Left kidney (tissue), 1 donor: ENCODE measurements at regions not wholly inside any gene's neighbourhood (a gene's known extent, or its start where the extent isn't known, plus 50 kb on each side); places are given as distances from the start of the nearest gene placed in this dataset.
"Not testable (repeated sequence)": the region's sequence is repeated elsewhere in the genome, so short reads cannot be mapped to it uniquely, and the experiment has no call there.

Experiments used
- DNase-seq: peaks from one replicate; pipeline ENCODE4 v3.0.0-alpha.2; 2013

GRCh38 chr2:212773808-212774339 lies 235.3 kb upstream of the ERBB4 start:
- DNase-seq = no peak

GRCh38 chr2:212770240-212770639 lies 231.6 kb upstream of the ERBB4 start:
- no peak for DNase-seq

DNA sequence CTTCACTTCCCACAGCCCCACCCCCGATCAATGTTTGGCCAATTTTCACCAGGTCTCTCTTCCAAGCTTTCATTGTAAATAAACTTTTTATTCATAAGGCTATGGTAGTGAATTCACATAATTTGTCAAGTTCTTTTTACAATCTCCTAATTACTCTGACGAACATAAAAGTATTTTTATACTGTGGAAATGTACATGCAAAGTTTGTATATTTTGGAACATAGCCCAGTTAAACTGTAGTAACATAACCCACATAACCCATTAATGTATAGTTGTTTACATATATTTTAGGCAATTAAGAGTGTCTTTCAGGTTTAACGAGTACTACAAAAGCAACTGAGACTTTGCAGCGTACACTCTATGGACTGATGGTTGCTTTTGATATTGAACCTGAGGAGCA lies 228.3 kb upstream of the ERBB4 start:
- no peak for DNase-seq

DNA sequence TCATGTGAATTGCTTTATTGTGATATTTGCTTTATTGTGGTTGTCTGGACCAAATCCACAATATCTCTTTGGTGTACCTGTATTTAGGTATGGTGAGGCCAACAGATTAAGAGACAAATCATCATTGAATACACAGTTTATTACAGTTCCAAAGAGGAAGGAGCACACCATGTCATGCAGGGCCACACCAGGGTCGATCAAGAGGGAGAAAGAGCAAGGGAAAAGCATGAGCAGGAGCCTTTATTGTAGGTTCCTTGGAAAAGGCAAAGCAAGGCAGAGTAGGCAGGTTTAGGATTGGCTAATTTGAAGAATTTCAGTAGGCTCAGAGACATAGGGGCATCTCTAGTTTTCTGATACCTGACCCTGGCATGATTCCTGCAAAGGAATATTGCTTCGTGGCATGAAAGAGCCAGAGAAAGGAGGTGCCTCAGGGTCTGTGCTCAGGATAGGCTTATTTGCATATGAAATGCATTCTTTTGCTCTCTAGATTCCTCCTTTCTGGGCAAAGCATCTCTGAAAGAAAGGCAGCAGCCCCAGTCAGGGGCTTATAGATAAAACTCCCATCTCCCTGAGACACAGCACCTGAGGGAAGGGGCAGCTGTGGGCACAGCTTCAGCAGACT lies 214.2 kb upstream of the ERBB4 start:
- no peak for DNase-seq

- DNase-seq = no peak
Observed at GRCh38 chr2:212745359-212745758, 206.8 kb upstream of the ERBB4 start.

GRCh38 chr2:212737392-212738172 lies 199.0 kb upstream of the ERBB4 start:
- no peak for DNase-seq

- no peak for DNase-seq
Observed at GRCh38 chr2:212736385-212736726, 197.8 kb upstream of the ERBB4 start.

- no peak for DNase-seq
Observed at GRCh38 chr2:212733273-212733672, 194.7 kb upstream of the ERBB4 start.

- DNase-seq = no peak
Observed at GRCh38 chr2:212732860-212733259, 194.3 kb upstream of the ERBB4 start.

GRCh38 chr2:212730994-212731393 lies 192.4 kb upstream of the ERBB4 start:
- DNase-seq = no peak

DNA sequence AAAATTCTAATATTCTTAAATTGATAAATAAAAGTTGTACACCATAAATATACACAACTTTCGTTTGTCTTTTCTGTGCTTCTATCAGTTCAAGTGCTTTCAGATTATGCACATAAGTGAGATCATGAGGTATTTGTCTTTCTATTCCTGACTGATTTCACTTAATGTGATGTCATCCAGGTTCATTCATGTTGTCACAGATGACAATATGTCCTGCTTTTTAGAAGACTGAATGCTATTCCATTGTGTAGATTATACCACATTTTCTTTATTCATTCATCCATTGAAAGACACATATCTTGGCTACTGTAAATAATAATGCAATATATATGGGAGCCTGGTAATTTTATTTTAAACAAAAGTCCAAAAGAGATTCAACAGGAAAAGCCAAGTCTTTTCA lies 190.1 kb upstream of the ERBB4 start:
- DNase-seq = no peak

DNA sequence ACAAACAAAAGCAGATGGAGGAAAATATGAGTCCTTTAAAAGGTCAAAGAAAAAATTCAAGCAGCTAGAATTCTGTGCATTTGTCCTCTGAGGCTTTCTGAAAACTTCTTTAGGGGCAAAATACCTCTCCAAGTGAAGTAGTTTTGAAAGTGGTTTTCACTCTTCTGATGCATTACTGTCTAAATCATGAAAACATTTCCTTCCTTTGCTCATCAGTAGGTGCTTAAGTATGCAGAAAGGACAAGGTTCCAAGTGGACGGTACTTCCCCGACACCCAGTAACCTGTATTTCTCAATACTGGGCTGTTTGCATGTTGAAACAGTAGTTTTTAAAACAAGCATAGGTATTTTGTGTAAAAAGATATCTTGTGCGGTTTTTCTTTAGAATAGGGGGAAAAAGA lies 189.1 kb upstream of the ERBB4 start:
- DNase-seq = no peak

- no peak for DNase-seq
Observed at GRCh38 chr2:212726403-212726802, 187.8 kb upstream of the ERBB4 start.

- DNase-seq = no peak
Observed at GRCh38 chr2:212725180-212725579, 186.6 kb upstream of the ERBB4 start.

DNA sequence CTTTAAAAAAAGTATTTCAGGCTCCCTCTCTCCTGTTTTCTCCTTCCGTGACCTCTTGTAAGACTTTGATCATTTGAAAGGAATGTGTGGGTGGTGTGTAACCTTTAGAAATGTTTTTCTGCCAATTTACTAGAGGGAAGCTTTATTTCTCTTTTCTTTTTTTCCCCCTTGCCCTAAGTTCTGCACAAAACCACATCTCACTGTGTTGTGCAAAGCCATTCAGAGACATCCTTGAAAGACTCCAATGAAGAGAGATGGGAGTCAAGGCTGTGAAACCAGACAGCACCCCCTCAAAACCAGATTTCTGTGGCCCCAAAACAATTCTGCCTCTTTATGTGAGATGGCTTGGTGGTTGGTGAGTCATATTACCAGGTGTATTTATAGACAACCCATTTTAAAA lies 184.6 kb upstream of the ERBB4 start:
- DNase-seq = no peak

- no peak for DNase-seq
Observed at GRCh38 chr2:212722046-212722445, 183.4 kb upstream of the ERBB4 start.

- DNase-seq = no peak
Observed at GRCh38 chr2:212721026-212721451, 182.4 kb upstream of the ERBB4 start.

GRCh38 chr2:212715411-212715810 lies 176.8 kb upstream of the ERBB4 start:
- DNase-seq = not testable (repeated sequence)

DNA sequence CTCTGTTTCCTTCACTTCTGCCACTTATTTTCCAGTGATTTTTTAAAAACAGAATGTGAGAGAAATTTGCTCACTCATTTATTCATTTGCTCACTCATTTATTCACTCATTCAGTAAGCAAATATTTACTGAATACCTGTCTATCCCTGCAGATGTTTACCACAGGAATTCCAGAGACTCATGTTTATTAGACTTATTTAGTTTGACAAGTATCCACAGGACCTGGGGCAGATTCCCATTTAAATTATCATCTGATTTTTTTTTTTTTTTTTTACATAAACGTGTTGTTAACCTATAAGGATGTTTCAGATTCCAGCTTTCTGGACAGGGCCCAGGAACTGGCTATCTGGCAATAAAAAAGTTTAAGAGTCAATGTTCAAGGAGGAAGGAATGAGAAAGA lies 175.1 kb upstream of the ERBB4 start:
- no peak for DNase-seq

- DNase-seq = no peak
Observed at GRCh38 chr2:212712991-212713390, 174.4 kb upstream of the ERBB4 start.

GRCh38 chr2:212712466-212712865 lies 173.9 kb upstream of the ERBB4 start:
- no peak for DNase-seq

GRCh38 chr2:212711856-212712255 lies 173.3 kb upstream of the ERBB4 start:
- DNase-seq = no peak

DNA sequence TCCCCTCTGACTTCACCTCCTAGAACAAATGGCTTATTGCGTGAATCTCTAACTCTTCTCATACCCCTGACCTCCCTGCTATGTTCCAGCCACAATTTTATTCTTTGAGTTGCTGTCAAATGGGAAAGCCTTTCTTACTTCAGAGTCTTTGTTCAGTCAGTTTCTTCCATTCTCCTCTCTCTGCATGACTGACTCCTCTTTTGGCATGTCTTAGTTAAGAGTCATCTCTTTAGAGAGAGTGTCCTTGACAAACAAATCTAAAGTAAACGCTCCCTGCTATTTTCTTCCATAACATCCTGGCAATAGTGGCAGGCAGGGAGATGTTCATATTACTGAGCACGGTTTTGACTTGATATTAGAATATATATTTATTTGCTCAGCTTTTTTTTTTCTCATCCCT lies 170.7 kb upstream of the ERBB4 start:
- DNase-seq = no peak

- DNase-seq = no peak
Observed at GRCh38 chr2:212708355-212708754, 169.8 kb upstream of the ERBB4 start.
